PC-3 (cell line): ENCODE measurements at regions not wholly inside any gene's neighbourhood (a gene's known extent, or its start where the extent isn't known, plus 50 kb on each side); places are given as distances from the start of the nearest gene placed in this dataset.

ENCODE experiments used
- EZH2 ChIP-seq: fragments of 300-600 bp; sonication (generic); IDR thresholded peaks from one replicate; pipeline ENCODE4 v1.6.1; 2017; ENCODE audit warnings: antibody characterized with exemption, mild to moderate bottlenecking, low read length; ENCODE audit not compliant: unreplicated experiment
- TF ChIP-seq, protein P1 (sequence below): fragments of 300-600 bp; sonication (generic); conservative IDR thresholded peaks from 2 replicates; pipeline ENCODE4 v1.5.1; 2017; ENCODE audit warnings: antibody characterized with exemption, low read depth, mild to moderate bottlenecking, low read length

DNA sequence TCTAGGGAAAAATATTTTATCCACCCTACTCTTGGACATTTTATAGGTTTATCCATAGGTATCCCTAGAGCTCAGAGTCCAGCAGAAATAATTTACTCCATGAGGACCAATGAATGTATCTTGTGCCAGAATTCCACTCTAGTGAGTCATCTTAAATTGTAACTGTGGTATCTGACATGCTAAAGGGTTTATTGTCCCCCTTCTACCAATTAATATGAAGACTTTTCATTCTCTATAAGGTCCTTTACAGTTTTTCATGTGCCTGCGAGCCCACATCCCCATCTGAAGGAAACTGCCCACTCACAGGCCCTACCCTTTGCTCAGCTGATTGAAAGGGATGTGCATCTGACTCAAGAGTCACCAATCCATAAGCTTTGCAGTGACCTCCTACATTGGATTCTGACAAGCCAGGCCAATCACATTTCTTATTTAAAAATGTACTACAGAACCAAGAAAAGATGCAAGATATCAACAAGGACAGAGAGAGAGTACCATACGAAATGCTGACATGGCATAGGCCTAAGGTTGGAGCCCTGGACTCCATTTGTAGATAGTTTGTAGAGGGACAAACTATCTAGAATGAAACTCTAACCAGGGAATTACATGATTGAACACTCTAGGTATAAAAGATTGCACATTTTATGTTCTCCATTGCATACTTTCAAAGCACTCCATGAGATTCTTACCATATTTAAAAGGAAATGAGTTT, 93.4 kb upstream of the DEFB112 start:
- TF ChIP-seq, protein P1, sequence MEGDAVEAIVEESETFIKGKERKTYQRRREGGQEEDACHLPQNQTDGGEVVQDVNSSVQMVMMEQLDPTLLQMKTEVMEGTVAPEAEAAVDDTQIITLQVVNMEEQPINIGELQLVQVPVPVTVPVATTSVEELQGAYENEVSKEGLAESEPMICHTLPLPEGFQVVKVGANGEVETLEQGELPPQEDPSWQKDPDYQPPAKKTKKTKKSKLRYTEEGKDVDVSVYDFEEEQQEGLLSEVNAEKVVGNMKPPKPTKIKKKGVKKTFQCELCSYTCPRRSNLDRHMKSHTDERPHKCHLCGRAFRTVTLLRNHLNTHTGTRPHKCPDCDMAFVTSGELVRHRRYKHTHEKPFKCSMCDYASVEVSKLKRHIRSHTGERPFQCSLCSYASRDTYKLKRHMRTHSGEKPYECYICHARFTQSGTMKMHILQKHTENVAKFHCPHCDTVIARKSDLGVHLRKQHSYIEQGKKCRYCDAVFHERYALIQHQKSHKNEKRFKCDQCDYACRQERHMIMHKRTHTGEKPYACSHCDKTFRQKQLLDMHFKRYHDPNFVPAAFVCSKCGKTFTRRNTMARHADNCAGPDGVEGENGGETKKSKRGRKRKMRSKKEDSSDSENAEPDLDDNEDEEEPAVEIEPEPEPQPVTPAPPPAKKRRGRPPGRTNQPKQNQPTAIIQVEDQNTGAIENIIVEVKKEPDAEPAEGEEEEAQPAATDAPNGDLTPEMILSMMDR = no peak
- TF ChIP-seq EZH2 = no peak
